ENCODE measurements at regions not wholly inside any gene's neighbourhood (a gene's known extent, or its start where the extent isn't known, plus 50 kb on each side); places are given as distances from the start of the nearest gene placed in this dataset.

- Mint-ChIP-seq H3K27ac (no peak overlapping the region), H3K4me3 (ENCODE audit: low read depth) (no peak overlapping the region), H3K36me3 (ENCODE audit: insufficient read depth) (no peaks in the 10 kb centered on the region), H3K27me3 (no peaks in the 10 kb centered on the region), H3K4me1 (ENCODE audit: low read depth) (peaks cover 10% of the 10 kb centered on the region), H3K9me3 (ENCODE audit: low read depth) (no peaks in the 10 kb centered on the region)
- no peak for DNase-seq (ENCODE audit: low spot score, unreplicated experiment)
- no peak for TF ChIP-seq CTCF (IDR thresholded peaks at IDR 0.05; ENCODE audit: unreplicated experiment)
Measured at GRCh38 chr5:143662020-143662419, 149.9 kb upstream of the HMHB1 start.

- no peak for DNase-seq (ENCODE audit: low spot score, unreplicated experiment)
- no peaks in the 10 kb centered on the region for H3K9me3 Mint-ChIP-seq (ENCODE audit: low read depth)
- no peak overlapping the region for H3K4me3 Mint-ChIP-seq (ENCODE audit: low read depth)
- no peak for TF ChIP-seq CTCF (IDR thresholded peaks at IDR 0.05; ENCODE audit: unreplicated experiment)
- H3K27me3 Mint-ChIP-seq, result no peaks in the 10 kb centered on the region
- H3K4me1 Mint-ChIP-seq (ENCODE audit: low read depth), result peaks cover 10% of the 10 kb centered on the region
- no peak overlapping the region for H3K27ac Mint-ChIP-seq
- H3K36me3 Mint-ChIP-seq (ENCODE audit: insufficient read depth), result no peaks in the 10 kb centered on the region
Measured at GRCh38 chr5:143660625-143661024, 151.3 kb upstream of the HMHB1 start.

GRCh38 chr5:143659599-143660238, 152.2 kb upstream of the HMHB1 start:
- Mint-ChIP-seq H3K27ac (no peak overlapping the region), H3K4me1 (ENCODE audit: low read depth) (peaks cover 10% of the 10 kb centered on the region), H3K36me3 (ENCODE audit: insufficient read depth) (no peaks in the 10 kb centered on the region), H3K9me3 (ENCODE audit: low read depth) (no peaks in the 10 kb centered on the region), H3K27me3 (no peaks in the 10 kb centered on the region), H3K4me3 (ENCODE audit: low read depth) (no peak overlapping the region)
- no peak for TF ChIP-seq CTCF (IDR thresholded peaks at IDR 0.05; ENCODE audit: unreplicated experiment)
- DNase-seq (ENCODE audit: low spot score, unreplicated experiment), result no peak

- peaks cover 10% of the 10 kb centered on the region for H3K4me1 Mint-ChIP-seq (ENCODE audit: low read depth)
- H3K9me3 Mint-ChIP-seq (ENCODE audit: low read depth), result no peaks in the 10 kb centered on the region
- TF ChIP-seq CTCF (IDR thresholded peaks at IDR 0.05; ENCODE audit: unreplicated experiment), result no peak
- H3K4me3 Mint-ChIP-seq (ENCODE audit: low read depth), result no peak overlapping the region
- no peak for DNase-seq (ENCODE audit: low spot score, unreplicated experiment)
- H3K36me3 Mint-ChIP-seq (ENCODE audit: insufficient read depth), result no peaks in the 10 kb centered on the region
- no peaks in the 10 kb centered on the region for H3K27me3 Mint-ChIP-seq
- no peak overlapping the region for H3K27ac Mint-ChIP-seq
Measured at GRCh38 chr5:143658956-143659355, 153.0 kb upstream of the HMHB1 start.

GRCh38 chr5:143657647-143658285, 154.2 kb upstream of the HMHB1 start:
- Mint-ChIP-seq H3K27me3 (no peaks in the 10 kb centered on the region), H3K9me3 (ENCODE audit: low read depth) (no peaks in the 10 kb centered on the region), H3K4me1 (ENCODE audit: low read depth) (peaks cover 10% of the 10 kb centered on the region), H3K4me3 (ENCODE audit: low read depth) (no peak overlapping the region), H3K27ac (no peak overlapping the region), H3K36me3 (ENCODE audit: insufficient read depth) (no peaks in the 10 kb centered on the region)
- no peak for TF ChIP-seq CTCF (IDR thresholded peaks at IDR 0.05; ENCODE audit: unreplicated experiment)
- no peak for DNase-seq (ENCODE audit: low spot score, unreplicated experiment)

Measured in progenitor cell of endocrine pancreas (in vitro differentiated cells).